ENCODE measurements at regions not wholly inside any gene's neighbourhood (a gene's known extent, or its start where the extent isn't known, plus 50 kb on each side); places are given as distances from the start of the nearest gene placed in this dataset.
"Not testable (repeated sequence)": the region's sequence is repeated elsewhere in the genome, so short reads cannot be mapped to it uniquely, and the experiment has no call there.

DNA sequence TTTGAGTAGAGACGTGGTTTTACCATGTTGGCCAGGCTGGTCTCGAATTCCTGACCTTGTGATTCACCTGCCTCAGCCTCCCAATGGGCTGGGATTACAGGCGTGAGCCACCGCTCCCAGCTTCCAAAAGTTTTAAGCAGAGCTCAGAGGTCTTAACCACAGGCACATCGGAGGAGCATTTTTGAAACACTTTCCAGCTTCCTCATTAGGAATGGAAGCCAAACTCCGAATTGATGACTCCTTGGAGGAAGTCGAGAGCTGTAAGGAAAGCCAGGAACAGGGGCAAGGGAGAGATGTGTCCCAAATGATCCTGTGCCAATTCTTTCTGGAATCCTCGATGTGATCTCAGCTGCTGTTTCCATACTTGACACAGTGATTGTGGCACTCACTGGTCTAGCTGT, 56.2 kb upstream of the CCZ1B start:
- H3K4me3 ChIP-seq = not testable (repeated sequence)

DNA sequence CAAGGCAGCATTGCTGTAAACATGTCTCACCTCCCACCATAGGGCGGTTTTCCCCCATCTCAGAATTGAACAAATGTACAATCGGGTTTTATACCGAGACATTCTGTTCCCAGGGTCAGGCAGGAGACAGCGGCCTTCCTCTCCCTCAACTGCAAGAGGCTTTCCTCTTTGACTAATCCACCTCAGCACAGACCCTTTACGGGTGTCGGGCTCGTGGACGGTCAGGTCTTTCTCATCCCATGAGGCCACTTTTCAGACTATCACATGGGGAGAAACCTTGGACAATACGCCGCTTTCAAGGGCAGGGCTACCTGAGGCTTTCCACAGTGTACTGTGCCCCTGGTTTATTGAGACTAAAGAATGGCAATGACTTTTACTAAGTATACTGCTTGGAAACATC, 57.7 kb upstream of the CCZ1B start:
- H3K9me3 ChIP-seq, DNase-seq, H3K36me3 ChIP-seq, H3K27me3 ChIP-seq, H3K4me3 ChIP-seq: not testable (repeated sequence)

More for the DNA sequence above, 56.2 kb upstream of the CCZ1B start:
- not testable (repeated sequence) for H3K36me3 ChIP-seq, H3K27me3 ChIP-seq, H3K9me3 ChIP-seq
- DNase-seq = peak; percentile 88

DNA sequence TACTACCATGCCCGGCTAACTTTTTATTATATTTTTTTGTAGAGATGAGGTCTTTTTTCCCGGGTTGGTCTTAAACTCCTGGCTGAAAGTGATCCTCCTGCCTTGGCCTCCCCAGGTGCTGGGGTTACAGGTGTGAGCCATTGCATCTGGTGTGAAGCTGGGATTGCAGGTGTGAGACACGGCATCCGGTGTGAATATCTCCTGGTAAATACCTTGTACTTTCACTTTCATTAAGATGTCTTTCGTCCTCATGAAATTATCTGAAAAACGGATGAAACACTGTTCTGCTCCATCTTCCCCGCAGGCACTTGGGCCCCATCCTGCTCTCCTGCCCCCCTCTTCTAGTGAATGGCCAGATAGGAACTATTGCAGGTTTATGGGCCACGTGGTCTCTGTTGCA, 60.1 kb upstream of the CCZ1B start:
- Histone ChIP-seq H3K9me3 (no peaks in the 10 kb centered on the region; the same call in 1 of the 2 replicates), H3K4me3 (no peak overlapping the region), H3K27me3 (no peaks in the 10 kb centered on the region), H3K36me3 (no peaks in the 10 kb centered on the region)
- DNase-seq = no peak

DNA sequence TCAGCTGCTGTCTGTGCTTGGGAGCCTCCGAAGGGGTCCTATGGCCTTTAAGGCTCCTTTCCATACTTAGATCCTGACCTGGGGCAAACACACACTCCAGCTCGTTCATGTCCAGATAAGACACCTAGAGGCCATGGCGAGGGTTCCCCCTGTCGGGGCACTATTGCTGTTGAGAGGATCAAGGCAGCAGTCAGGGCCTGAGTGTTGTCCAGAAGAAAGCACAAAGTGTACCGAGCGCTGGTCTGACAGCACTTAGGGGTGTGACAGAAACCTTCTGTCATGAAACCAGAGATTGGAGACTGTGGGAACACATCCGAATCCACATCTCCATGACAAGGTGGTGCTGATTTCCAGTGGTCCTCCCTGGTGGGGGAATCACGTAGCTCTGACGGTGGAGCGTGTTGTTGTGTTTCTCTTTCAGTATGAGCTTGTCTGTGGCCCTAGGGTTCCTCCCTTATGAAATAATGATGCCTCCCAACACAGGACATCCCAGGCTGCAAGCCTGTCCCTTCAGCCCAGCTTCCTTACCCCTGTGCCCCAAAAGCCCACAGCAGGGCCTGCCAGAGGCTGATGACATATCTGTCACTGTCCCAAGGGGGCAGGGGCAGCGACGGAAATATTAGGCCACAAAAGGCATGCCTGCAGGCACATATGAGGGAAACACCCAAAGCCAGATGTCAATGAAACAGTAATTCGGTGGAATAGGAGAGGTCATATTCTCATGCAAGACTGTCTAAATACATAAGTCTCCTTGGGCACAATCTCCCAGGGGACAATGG, 62.4 kb upstream of the CCZ1B start:
- not testable (repeated sequence) for H3K27me3 ChIP-seq, DNase-seq, H3K36me3 ChIP-seq, H3K9me3 ChIP-seq, H3K4me3 ChIP-seq

DNA sequence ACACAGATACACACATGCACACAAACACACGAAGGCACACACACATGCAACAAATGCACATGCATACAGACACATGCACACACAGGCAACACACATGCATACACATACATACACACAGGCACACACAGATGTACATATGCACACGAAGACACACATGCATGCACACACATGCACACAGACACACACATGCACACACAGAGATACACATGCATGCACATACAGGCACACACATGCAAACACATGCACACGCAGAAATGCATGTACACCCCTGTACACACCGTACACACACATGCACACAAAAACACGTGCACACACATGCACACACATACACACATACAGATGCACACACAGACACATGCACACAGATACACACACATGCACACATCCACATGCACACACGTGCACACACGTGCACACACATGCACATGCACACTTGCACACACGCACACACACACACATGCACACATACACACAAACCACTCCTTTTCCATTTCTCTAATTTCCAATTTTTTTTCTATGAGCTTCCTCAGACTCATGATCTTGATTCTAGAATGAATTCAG, 63.3 kb upstream of the CCZ1B start:
- no peak for DNase-seq
- no peaks in the 10 kb centered on the region for H3K27me3 ChIP-seq

DNA sequence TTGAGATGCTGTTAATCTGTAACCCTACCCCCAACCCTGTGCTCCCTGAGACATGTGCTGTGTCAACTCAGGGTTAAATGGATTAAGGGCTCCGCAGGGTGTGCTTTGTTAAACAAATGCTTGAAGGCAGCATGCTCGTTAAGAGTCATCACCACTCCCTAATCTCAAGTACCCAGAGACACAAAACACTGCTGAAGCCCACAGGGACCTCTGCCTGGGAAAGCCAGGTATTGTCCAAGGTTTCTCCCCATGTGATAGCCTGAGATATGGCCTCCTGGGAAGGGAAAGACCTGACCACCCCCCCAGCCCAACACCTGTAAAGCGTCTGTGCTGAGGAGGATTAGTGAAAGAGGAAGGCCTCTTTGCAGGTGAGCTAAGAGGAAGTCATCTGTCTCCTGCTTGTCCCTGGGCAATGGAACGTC, 76.0 kb upstream of the CCZ1B start:
- not testable (repeated sequence) for DNase-seq, H3K27me3 ChIP-seq, H3K36me3 ChIP-seq, H3K9me3 ChIP-seq, H3K4me3 ChIP-seq

More for the DNA sequence above, 63.3 kb upstream of the CCZ1B start:
- no peaks in the 10 kb centered on the region for H3K36me3 ChIP-seq
- no peaks in the 10 kb centered on the region for H3K9me3 ChIP-seq
- H3K4me3 ChIP-seq = no peak overlapping the region

DNA sequence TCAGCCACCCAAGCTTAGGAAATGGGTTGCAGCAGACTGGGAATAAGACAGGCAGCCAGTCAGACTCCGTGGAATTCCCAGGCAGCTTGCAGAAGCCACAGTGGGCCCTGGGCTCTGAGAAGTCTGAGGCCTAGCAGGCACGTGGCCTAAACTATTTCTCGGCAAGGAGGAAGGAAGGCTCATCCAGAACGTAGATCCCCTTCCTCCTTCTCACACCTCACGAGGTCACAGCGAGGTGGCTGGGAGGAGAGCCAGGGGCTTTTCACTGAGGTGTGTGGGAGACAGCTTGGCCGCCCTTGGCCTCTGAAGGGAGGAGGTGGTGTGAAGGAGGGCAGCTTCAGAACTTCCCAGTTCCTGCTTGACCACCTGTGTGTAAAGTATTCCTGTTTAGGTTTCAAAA, 77.2 kb upstream of the CCZ1B start:
- not testable (repeated sequence) for H3K4me3 ChIP-seq, H3K36me3 ChIP-seq, H3K9me3 ChIP-seq, H3K27me3 ChIP-seq, DNase-seq

DNA sequence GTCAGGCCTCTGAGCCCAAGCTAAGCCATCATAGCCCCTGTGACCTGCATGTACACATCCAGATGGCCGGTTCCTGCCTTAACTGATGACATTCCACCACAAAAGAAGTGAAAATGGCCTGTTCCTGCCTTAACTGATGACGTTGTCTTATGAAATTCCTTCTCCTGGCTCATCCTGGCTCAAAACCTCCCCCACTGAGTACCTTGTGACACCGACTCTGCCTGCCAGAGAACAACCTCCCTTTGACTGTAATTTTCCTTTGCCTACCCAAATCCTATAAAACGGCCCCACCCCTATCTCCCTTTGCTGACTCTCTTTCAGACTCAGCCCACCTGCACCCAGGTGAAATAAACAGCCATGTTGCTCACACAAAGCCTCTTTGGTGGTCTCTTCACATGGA, 77.7 kb upstream of the CCZ1B start:
- H3K36me3 ChIP-seq, H3K4me3 ChIP-seq, H3K9me3 ChIP-seq, H3K27me3 ChIP-seq, DNase-seq: not testable (repeated sequence)

DNA sequence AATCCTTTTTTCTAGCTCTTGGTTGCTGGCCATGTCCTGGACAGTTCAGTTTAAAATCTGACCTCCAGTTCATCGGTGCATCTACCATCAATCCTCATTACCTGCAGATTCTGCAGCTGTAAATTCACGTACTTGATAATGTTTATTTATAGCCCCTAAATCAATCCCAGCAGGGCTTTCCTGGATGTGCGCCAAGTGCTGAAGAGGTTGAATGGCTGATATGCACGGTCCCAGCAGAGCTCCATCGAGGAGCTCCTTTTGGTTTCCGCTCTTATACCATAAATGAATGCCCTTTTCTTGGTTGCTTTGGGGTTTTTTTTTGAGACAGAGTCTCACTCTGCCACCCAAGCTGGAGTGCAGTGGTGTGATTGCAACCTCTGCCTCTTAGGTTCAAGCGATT, 91.2 kb upstream of the CCZ1B start:
- Histone ChIP-seq H3K9me3 (no peaks in the 10 kb centered on the region), H3K4me3 (no peak overlapping the region), H3K27me3 (no peaks in the 10 kb centered on the region), H3K36me3 (no peaks in the 10 kb centered on the region)
- no peak for DNase-seq

DNA sequence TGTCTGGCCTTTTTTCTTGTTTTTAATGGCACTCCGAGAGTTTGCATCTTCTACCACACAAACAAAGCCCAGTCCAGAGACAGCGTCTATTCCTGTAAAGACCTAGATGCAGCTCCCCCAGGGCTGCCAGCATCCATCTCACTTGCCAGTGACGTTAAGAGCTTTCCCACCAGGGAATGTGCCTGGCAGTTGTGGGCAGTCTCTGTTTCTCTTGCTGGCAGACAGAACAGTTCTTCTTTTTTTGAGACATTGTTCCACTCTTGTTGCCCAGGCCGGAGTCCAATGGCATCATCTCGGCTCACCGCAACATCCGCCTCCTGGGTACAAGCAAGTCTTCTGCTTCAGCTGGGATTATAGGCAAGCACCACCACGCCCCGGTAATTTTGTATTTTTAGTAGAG, 93.1 kb upstream of the CCZ1B start:
- H3K36me3 ChIP-seq, DNase-seq, H3K4me3 ChIP-seq, H3K27me3 ChIP-seq, H3K9me3 ChIP-seq: not testable (repeated sequence)

DNA sequence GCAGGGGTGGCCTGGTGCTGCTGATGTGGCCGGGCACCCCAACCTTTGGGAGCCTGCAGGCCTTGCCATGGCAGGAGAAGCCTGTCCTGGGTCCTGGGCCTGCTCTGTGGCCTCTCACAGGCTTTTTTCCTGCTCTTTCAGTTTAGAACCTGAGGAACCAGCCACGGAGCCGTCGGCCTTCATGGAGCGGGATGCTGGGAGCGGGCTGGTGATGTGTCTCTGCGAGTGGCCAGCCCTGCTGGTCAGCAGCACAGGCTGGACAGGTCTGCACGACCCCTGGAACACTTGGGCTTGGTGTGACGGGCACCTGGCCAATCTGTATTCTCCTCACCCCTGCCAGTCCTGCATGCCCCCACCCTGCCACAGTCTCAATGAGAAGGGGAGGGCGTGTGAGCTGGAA, 98.4 kb upstream of the CCZ1B start:
- not testable (repeated sequence) for H3K9me3 ChIP-seq, H3K4me3 ChIP-seq, H3K27me3 ChIP-seq, H3K36me3 ChIP-seq, DNase-seq

DNA sequence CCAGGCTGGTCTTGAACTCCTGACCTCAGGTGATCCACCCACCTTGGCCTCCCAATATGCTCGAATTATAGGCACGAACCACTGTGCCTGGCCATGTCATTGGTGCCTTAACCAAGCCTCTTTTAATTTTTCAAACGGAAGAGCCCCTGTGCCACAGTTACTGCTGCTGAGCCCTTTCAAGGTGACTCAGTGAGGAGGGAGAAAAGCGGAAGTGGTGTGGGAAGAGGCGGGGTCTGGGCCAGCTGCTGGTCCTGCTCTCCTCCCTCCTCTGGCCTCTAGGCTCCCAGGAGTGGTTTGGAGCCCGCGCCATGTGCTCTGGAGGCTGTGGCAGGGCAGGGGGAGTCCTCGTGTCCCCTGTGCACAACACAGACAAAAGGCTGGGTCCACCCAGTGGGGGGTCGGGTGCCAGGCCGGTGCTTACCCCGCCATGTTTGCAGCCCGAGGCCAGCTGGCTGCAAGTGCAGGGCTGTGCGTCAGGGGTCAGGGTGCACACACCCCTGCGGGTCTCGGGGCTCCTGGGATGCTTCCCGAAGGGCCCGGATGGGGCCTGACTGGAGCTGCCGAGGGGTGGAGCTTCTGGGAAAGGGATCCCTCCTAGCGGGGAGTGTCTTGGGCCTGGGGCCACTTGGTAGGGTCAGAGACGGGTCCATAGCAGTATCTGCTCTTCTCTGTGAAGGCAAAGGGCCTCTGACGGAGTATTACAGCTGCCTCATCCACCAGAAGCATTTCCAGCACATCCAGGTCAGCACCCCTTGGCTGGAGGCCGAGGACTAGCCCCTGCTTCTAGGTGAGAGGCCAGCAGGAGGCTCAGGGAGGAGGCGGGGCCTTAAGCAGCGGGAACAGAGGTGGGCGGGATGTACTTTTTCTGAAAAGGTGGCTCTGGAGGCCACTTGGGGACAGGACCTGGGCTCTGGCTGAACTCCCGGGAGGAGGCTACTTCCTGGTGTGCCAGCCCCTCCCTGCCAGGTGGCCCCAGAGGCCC, 100.4 kb upstream of the CCZ1B start:
- not testable (repeated sequence) for H3K36me3 ChIP-seq, H3K27me3 ChIP-seq, DNase-seq, H3K9me3 ChIP-seq, H3K4me3 ChIP-seq

DNA sequence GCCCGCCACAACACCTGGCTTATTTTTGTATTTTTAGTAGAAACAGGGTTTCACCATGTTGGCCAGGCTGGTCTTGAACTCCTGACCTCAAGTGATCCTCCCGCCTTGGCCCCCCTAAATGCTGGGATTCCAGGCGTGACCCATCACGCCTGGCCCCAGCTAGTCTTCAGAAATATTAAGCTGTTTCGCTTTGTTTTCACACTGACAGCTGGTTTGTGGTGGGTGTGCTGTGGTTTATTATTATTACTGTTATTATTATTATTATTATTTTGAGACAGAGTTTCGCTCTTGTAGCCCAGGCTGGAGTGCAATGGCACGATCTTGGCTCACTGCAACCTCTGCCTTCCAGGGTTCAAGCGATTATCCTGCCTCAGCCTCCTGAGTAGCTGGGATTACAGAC, 101.6 kb upstream of the CCZ1B start:
- H3K4me3 ChIP-seq, DNase-seq, H3K9me3 ChIP-seq, H3K27me3 ChIP-seq, H3K36me3 ChIP-seq: not testable (repeated sequence)

DNA sequence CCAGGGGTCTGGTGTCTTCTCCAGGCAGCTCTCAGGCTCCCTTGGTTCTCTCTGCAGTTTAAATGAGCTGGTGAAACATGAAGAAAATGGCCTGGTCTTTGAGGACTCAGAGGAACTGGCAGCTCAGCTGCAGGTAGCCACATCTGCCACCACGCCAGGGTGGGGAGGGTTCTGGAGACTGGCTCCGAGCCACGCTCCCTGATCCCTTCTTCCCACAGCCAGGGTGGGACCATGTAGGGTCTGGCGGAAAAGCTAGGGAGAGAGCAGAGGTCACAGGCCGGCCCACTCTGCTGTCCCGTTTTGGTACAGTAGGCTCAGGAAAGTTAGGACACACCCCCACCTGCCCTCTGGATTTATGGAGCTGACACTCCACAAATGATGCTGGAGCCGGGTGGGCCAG, 103.5 kb upstream of the CCZ1B start:
- H3K27me3 ChIP-seq, H3K4me3 ChIP-seq, DNase-seq, H3K36me3 ChIP-seq, H3K9me3 ChIP-seq: not testable (repeated sequence)

DNA sequence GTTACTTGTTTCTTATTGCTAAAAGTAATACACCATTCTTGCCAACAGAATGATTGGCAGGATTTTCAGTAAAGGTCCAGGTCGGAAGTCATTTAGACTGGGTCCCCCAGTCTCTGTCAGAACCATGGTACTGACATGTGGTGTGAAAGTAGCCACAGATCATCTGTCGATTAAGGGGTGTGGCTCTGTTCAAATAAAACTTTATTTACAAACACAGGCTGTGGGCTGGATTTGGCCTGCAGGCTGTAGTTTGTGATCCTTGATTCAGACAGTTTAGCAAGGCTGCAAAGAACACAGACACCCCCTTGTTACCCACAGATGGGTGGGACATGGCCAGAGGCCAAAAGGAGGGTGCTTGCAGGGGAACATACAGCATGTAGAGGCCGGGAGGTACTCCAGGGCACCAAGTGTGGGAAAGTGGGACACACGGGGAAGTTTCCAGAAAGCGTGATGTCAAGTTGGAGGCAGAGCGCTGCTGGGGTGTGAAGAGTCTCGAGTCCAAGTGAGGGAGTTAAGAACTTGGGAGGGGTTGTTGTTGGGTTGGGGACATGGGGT, 104.1 kb upstream of the CCZ1B start:
- H3K27me3 ChIP-seq, DNase-seq, H3K4me3 ChIP-seq, H3K36me3 ChIP-seq, H3K9me3 ChIP-seq: not testable (repeated sequence)

DNA sequence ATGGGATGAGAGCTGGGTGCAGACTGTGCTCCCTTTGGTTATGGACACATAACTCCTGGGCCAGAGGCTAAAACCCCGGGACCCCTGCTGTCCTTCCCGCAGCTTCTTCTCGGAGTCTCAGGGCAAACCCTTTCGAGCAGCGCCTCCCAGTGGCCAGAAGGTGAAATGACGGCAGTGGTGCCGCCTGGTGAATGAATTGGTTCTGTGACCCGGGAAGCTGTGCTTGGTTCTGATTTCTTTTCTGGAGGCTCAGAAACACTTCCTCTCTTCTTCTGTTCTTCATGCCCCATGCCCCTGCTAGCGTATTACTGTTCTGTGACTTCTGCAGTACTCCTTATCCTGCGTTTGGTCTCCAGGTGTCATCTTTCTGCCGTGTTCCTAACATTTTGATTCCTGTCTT, 104.7 kb upstream of the CCZ1B start:
- DNase-seq = peak; percentile 14
- H3K27me3 ChIP-seq, H3K9me3 ChIP-seq, H3K4me3 ChIP-seq, H3K36me3 ChIP-seq: not testable (repeated sequence)

DNA sequence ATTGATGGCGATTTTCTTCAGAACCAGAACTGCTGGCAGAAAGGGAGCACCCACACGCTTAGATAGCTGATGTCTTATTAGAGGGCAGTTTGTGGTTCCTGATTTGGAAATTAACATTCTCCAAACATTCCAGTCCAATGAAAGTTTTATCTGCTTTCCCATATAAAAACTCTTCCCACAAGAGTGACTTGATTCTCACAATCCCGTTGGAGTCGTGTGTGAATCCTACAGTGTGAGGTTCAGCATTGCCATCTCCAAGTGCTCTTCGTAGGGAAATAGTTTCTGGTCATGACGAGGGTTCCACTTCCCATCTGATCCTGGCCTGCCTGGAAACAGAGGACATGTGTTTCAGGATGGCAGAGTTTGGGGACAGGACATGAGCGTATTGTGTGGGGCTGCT, 105.4 kb upstream of the CCZ1B start:
- H3K36me3 ChIP-seq, H3K4me3 ChIP-seq, H3K9me3 ChIP-seq, H3K27me3 ChIP-seq, DNase-seq: not testable (repeated sequence)

Data from MG63 (cell line).